NCI-H526 treated with DMSO at 0.1 percent for 48 hours (cell line): ENCODE measurements at regions not wholly inside any gene's neighbourhood (a gene's known extent, or its start where the extent isn't known, plus 50 kb on each side); places are given as distances from the start of the nearest gene placed in this dataset.
"Not testable (repeated sequence)": the region's sequence is repeated elsewhere in the genome, so short reads cannot be mapped to it uniquely, and the experiment has no call there.

Experiments
- DNase-seq: peaks from one replicate; lab custom pipeline; 2025; lab: John Stamatoyannopoulos, UW

- DNase-seq: no peak
Measured at GRCh38 chr4:155591738-155592143, 74.9 kb upstream of the GUCY1A1 start.

GRCh38 chr4:155590796-155591585 lies 75.7 kb upstream of the GUCY1A1 start:
- DNase-seq: no peak

- no peak for DNase-seq
Measured at GRCh38 chr4:155588437-155588836, 78.2 kb upstream of the GUCY1A1 start.

DNA sequence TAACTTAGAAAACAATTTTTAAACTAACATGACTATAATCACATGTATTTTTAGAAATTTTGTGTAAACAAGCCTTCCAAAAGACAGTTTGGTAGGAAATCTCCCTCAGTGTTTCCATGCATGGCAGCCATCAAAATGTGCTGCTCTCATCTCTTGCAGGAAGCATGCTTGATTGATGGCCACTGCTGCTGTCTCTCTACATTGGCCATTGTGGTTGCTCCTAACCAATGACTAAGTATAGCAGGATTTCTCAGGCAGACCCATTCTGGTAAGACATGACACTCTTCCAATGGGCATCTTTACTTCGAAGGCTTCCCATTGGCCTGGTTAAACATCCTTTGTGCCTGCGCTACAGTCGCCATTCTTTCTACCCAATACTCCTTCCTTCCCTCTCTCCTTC lies 78.9 kb upstream of the GUCY1A1 start:
- DNase-seq: no peak

GRCh38 chr4:155582971-155583437 lies 83.6 kb upstream of the GUCY1A1 start:
- no peak for DNase-seq

- DNase-seq: no peak
Measured at GRCh38 chr4:155582041-155582440, 84.6 kb upstream of the GUCY1A1 start.

- DNase-seq: no peak
Measured at GRCh38 chr4:155578726-155579370, 87.8 kb upstream of the GUCY1A1 start.

GRCh38 chr4:155578219-155578618 lies 88.4 kb upstream of the GUCY1A1 start:
- DNase-seq: no peak

- DNase-seq: not testable (repeated sequence)
Measured at GRCh38 chr4:155574329-155574728, 92.3 kb upstream of the GUCY1A1 start.

DNA sequence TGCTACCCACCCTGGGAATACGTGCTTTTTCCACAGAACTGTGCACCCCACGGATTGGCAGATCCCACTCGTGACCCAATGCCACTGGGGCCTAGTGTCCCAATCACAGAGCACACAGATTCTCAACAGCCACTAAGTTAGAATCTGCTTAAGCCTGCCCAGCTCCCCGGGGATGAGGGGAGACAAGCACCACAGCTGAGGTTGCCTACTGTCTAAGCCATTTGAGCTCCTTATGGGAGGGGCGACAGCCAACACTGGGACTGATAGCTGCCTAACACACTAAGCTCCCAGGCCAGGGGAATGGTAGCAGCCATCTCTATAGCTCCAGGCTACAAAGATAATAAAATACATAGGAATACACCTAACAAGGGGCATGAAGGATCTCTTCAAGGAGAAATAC lies 93.5 kb upstream of the GUCY1A1 start:
- DNase-seq: no peak

DNA sequence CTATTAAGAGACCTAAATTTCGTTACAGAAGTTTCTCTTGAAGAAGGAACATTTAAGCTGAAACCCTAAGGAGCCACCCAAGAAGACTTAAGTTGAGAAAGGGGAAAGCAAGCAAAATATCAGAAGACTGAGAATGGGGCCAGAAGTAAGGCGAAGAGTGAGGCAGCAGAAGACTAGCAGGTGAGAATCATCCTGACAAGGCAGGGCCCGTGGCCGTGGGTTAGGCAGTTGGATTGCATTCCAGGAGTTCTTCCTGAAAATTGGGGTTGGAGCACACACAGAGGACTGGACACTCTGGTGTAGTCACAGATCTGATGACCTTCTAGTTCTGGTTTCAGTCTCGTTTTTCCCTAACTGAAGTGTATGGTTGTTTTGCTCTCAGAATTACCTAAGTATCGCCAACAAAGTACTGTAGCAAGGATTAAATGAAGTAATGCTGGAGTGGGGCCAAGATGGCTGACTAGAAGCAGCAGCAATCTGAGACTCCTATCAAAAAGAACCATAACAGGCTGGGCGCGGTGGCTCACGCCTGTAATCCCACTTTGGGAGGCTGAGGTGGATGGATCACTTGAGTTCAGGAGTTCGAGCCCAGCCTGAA lies 94.4 kb upstream of the GUCY1A1 start:
- no peak for DNase-seq

DNA sequence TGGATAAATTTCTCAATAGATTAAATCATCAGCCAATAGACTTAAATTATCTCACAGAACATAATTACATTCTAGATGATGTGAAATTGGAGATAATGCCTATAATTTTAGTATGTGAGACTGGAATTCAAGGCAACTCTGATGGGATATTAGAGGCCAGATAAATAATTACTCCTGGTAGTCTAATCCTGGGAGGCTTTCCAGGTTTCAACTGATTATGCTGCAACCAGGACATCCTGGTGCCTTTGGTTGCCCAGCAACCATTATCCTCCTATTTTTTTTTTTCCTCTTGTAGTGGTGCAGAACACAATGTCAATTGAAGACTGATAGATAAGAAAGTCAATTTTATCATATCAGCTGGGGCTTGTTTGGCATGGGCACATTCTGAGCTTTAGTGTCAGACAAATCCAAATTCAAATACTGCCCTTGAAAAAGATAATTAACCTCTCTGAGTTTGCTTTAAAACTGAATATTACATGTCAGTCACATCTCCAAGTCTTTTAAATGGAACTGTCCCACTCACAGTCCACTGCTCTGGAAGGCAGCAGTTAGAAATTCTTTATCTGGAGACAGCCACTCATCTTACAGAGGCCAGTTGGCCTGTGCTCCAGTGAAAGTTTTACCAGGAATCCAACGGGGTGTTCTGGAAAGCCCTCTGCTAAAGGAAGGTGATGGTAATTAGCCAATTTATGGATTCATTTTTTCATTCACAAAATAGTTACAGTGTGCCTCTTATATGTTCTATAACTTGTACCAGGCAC lies 95.3 kb upstream of the GUCY1A1 start:
- DNase-seq: no peak

- no peak for DNase-seq
Measured at GRCh38 chr4:155570661-155571060, 96.0 kb upstream of the GUCY1A1 start.

- DNase-seq: no peak
Measured at GRCh38 chr4:155569960-155570515, 96.6 kb upstream of the GUCY1A1 start.

DNA sequence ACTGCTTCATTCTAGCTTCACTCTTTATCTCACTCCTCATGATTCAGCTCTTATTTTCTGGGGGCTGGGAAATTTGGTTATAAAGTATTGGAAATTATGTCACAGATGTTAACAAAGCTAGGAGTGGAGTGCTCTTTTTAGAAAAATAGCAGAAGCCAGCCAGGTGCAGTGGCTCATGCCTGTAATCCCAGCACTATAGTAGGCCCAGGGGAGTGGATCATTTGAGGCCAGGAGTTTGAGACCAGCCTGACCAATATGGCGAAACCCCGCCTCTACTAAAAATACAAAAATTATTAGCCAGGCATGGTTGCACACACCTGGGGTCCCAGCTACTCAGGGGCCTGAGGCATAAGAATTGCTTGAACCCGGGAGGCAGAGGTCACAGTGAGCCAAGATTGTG lies 97.2 kb upstream of the GUCY1A1 start:
- no peak for DNase-seq

DNA sequence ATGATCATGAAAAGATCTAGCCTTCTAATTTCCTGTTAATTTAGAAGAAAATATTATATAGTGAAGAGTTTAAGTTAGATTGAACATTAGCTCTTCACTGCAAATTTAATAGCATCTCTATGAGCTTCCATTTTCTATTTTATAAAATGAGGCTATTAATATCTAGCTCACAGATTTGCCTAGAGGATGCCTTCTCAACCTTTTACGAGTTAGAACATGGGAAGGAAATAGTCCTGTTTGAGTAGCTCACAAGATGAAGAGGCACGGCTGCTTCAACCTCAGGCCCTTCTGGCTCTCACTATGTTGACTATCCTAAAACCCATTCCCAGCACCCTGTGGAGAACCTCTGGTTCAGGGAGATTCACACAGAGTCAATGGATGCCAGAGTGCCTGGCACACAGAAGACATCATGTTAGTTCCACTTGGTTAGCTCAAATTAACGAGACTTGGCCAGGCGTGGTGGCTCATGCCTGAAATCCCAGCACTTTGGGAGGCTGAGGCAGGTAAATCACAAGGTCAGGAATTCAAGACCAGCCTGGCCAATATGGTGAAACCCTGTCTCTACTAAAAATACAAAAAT lies 97.9 kb upstream of the GUCY1A1 start:
- DNase-seq: no peak

- no peak for DNase-seq
Measured at GRCh38 chr4:155566354-155566753, 100.3 kb upstream of the GUCY1A1 start.

DNA sequence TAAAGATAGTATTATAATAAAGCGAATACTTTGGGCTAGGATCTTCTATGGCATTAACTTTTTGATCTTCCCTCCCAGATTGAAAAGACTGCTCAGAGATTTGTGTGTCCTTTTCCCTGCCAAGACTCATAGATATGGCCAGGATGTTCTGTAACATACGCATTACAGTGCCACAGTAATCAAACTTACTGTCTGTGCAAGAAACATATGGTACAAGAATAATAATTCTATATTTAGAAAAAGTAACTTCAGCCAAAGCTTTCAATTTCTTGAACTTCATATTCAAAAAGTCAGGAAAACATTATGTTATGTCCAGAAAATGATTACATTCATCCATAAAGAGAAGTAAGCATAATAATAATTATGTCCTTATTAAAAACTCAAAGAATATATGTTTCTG lies 100.9 kb upstream of the GUCY1A1 start:
- no peak for DNase-seq

- no peak for DNase-seq
Measured at GRCh38 chr4:155565330-155565729, 101.3 kb upstream of the GUCY1A1 start.

DNA sequence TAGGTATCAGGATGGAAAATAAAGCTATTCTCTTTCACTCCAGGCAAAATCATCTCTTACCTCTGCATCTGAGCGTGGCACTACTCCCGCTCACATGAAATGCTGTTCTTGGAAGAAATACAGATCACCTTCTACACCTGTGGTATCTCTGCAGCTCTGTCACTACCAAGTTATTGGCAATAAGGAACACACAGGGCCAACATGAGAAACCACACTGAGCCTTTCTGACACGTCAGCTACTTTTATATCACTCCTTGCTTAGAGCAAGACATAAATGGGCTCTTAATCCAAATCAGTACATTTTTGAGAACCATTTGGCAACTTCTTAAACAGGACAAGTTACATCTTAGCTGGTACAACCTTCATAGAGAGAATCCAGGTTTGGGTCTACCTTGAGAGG lies 101.8 kb upstream of the GUCY1A1 start:
- DNase-seq: no peak

- DNase-seq: no peak
Measured at GRCh38 chr4:155564086-155564485, 102.6 kb upstream of the GUCY1A1 start.

GRCh38 chr4:155559915-155560314 lies 106.7 kb upstream of the GUCY1A1 start:
- no peak for DNase-seq
